ENCODE measurements at regions not wholly inside any gene's neighbourhood (a gene's known extent, or its start where the extent isn't known, plus 50 kb on each side); places are given as distances from the start of the nearest gene placed in this dataset.

- in situ Hi-C loops (cut with HindIII; ENCODE audit: low sequenced_read_pairs) = no loop called here
Measured at GRCh38 chr12:46438719-46439319, 66.2 kb upstream of the SLC38A2 start.

GRCh38 chr12:46438256-46438655, 65.7 kb upstream of the SLC38A2 start:
- in situ Hi-C loops (cut with HindIII; ENCODE audit: low sequenced_read_pairs) = no loop called here

GRCh38 chr12:46437469-46437868, 64.9 kb upstream of the SLC38A2 start:
- in situ Hi-C loops (cut with HindIII; ENCODE audit: low sequenced_read_pairs) = no loop called here

GRCh38 chr12:46436747-46437146, 64.2 kb upstream of the SLC38A2 start:
- in situ Hi-C loops (cut with HindIII; ENCODE audit: low sequenced_read_pairs) = no loop called here

GRCh38 chr12:46435625-46436024, 63.1 kb upstream of the SLC38A2 start:
- in situ Hi-C loops (cut with HindIII; ENCODE audit: low sequenced_read_pairs) = no loop called here

- in situ Hi-C loops (cut with HindIII; ENCODE audit: low sequenced_read_pairs) = no loop called here
Measured at GRCh38 chr12:46435029-46435428, 62.5 kb upstream of the SLC38A2 start.

- in situ Hi-C loops (cut with HindIII; ENCODE audit: low sequenced_read_pairs) = loop anchor here (5.0 kb wide), 2 partner anchors 67 to 88 kb away; no protein-coding TSS in a partner anchor
Measured at GRCh38 chr12:46433829-46434228, 61.3 kb upstream of the SLC38A2 start.

- in situ Hi-C loops (cut with HindIII; ENCODE audit: low sequenced_read_pairs) = loop anchor here (5.0 kb wide), 2 partner anchors 65 to 90 kb away; no protein-coding TSS in a partner anchor
Measured at GRCh38 chr12:46432325-46432724, 59.8 kb upstream of the SLC38A2 start.

- in situ Hi-C loops (cut with HindIII; ENCODE audit: low sequenced_read_pairs) = loop anchor here (5.0 kb wide), 2 partner anchors 63 to 92 kb away; no protein-coding TSS in a partner anchor
Measured at GRCh38 chr12:46430340-46430948, 57.9 kb upstream of the SLC38A2 start.

All from endothelial cell of hepatic sinusoid (primary cell).